ENCODE measurements at regions not wholly inside any gene's neighbourhood (a gene's known extent, or its start where the extent isn't known, plus 50 kb on each side); places are given as distances from the start of the nearest gene placed in this dataset.
A peak's percentile ranks its signal among the peaks of the same experiment; 100 is the strongest.
"Not testable (repeated sequence)": the region's sequence is repeated elsewhere in the genome, so short reads cannot be mapped to it uniquely, and the experiment has no call there.

- DNase-seq; H3K9me3 Mint-ChIP-seq; H3K27me3 Mint-ChIP-seq (ENCODE audit: low read depth, poor library complexity); H3K36me3 Mint-ChIP-seq (ENCODE audit: low read depth); H3K4me1 Mint-ChIP-seq: not testable (repeated sequence)
- peak overlapping the region; percentile 99 for H3K27ac Mint-ChIP-seq
- H3K4me3 Mint-ChIP-seq: peak overlapping the region; percentile 95
Measured at GRCh38 chr20:26010224-26010941, 313.7 kb upstream of the ZNF337 start.

DNA sequence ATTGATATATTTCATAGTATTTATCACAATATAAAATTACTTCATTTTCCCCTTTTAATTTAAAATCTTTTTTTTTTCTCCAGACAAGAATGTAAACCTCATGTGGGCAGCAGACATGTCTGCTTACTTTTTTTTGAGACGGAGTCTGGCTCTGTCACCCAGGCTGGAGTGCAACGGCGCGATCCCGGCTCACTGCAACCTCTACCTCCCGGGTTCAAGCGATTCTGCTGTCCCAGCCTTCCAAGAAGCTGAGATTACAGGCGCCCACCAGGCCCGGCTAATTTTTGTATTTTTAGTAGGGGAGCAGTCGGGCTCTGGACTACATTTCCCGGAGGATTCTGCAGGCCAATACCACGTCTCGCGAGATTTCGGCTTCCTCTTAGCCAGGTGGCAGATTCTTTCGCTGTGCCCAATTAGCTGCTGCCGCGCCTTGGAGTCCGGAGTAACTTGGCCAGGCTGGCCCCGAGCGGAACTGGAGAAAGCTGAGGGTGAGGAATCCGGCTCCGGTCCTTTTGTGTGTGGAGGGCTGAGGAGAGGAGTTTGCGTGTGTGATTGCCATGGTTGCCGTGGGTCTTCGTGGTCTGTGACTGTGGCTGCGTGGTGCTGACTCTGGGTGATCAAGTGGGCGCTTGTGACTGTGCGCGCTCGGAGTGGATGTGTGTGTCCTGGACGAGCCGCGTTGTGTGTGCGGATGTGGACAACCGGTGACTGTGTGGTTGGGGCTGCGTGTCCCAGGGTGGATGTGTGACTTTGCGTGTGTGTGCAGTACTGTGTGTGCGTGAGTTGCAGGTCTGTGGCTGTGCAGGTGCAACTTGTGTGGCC, 313.0 kb upstream of the ZNF337 start:
- H3K27me3 Mint-ChIP-seq (ENCODE audit: low read depth, poor library complexity); H3K4me1 Mint-ChIP-seq; H3K36me3 Mint-ChIP-seq (ENCODE audit: low read depth); H3K9me3 Mint-ChIP-seq: not testable (repeated sequence)
- Mint-ChIP-seq H3K27ac (peak overlapping the region; percentile 99), H3K4me3 (peak overlapping the region; percentile 95)
- DNase-seq: peak; percentile 70

- DNase-seq; H3K4me1 Mint-ChIP-seq; H3K36me3 Mint-ChIP-seq (ENCODE audit: low read depth); H3K27me3 Mint-ChIP-seq (ENCODE audit: low read depth, poor library complexity); H3K4me3 Mint-ChIP-seq; H3K9me3 Mint-ChIP-seq; H3K27ac Mint-ChIP-seq: not testable (repeated sequence)
Measured at GRCh38 chr20:26008026-26008425, 311.4 kb upstream of the ZNF337 start.

DNA sequence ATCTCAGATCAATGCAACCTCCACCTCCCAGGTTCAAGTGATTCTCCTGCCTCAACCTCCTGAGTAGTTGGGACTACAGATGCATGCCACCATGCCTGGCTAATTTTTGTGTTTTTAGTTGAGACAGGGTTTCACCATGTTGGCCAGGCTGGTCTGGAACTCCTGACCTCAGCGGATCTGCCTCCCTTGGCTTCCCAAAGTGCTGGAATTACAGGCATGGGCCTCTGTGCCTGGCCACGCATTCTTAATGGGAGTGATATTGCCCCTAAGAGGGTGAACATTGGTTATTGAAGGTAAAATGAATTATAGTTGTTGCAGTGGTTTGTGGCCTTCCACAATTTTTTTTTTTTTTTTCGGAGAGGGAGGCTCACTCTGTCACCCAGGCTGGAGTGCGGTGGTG, 309.5 kb upstream of the ZNF337 start:
- not testable (repeated sequence) for H3K4me3 Mint-ChIP-seq; H3K4me1 Mint-ChIP-seq; H3K9me3 Mint-ChIP-seq; DNase-seq; H3K27me3 Mint-ChIP-seq (ENCODE audit: low read depth, poor library complexity); H3K36me3 Mint-ChIP-seq (ENCODE audit: low read depth); H3K27ac Mint-ChIP-seq

GRCh38 chr20:26003959-26004358, 307.3 kb upstream of the ZNF337 start:
- H3K4me3 Mint-ChIP-seq; DNase-seq; H3K27ac Mint-ChIP-seq; H3K4me1 Mint-ChIP-seq; H3K27me3 Mint-ChIP-seq (ENCODE audit: low read depth, poor library complexity); H3K36me3 Mint-ChIP-seq (ENCODE audit: low read depth); H3K9me3 Mint-ChIP-seq: not testable (repeated sequence)

- H3K4me3 Mint-ChIP-seq; DNase-seq; H3K36me3 Mint-ChIP-seq (ENCODE audit: low read depth); H3K9me3 Mint-ChIP-seq; H3K27ac Mint-ChIP-seq; H3K27me3 Mint-ChIP-seq (ENCODE audit: low read depth, poor library complexity): not testable (repeated sequence)
- peaks cover 19% of the 10 kb centered on the region for H3K4me1 Mint-ChIP-seq
Measured at GRCh38 chr20:25997367-25998038, 300.9 kb upstream of the ZNF337 start.

DNA sequence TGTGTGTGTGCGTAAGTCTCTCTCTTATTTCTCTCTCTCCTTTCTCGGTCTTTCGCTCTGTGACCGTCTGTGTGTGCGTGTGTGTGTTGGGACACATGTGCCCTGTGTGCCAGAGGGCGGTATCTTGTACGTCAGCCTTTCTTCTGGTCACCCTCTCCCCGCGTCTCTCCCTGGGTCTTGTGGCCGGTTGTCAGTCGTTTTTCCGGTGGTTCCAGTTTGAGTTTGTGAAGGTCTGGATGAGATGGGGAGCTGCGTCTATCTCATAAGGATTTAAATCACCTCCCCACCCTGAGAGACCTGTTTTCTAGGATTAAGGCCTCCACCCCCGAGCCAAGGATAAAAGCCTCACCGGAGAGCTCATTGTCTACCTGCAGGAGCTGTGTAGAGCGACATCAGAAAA, 295.5 kb upstream of the ZNF337 start:
- Mint-ChIP-seq H3K4me1 (peaks cover 22% of the 10 kb centered on the region), H3K27ac (no peak overlapping the region), H3K4me3 (no peak overlapping the region), H3K9me3 (peaks cover 31% of the 10 kb centered on the region), H3K27me3 (ENCODE audit: low read depth, poor library complexity) (peaks cover 15% of the 10 kb centered on the region), H3K36me3 (ENCODE audit: low read depth) (no peaks in the 10 kb centered on the region)
- DNase-seq: no peak
- no peak for TF ChIP-seq CTCF (IDR thresholded peaks at IDR 0.05)

GRCh38 chr20:25991756-25992130, 295.1 kb upstream of the ZNF337 start:
- Mint-ChIP-seq H3K4me1 (peaks cover 22% of the 10 kb centered on the region), H3K27me3 (ENCODE audit: low read depth, poor library complexity) (peaks cover 11% of the 10 kb centered on the region), H3K36me3 (ENCODE audit: low read depth) (no peaks in the 10 kb centered on the region), H3K27ac (no peak overlapping the region), H3K4me3 (no peak overlapping the region), H3K9me3 (peaks cover 31% of the 10 kb centered on the region)
- DNase-seq: no peak
- TF ChIP-seq CTCF (IDR thresholded peaks at IDR 0.05): no peak

Measured in nephron progenitor cell (in vitro differentiated cells).